Neural progenitor cell (in vitro differentiated cells): ENCODE measurements at regions not wholly inside any gene's neighbourhood (a gene's known extent, or its start where the extent isn't known, plus 50 kb on each side); places are given as distances from the start of the nearest gene placed in this dataset.

Source experiments
- DNase-seq: peaks from one replicate; pipeline ENCODE4 v3.0.0-alpha.2; 2016; ENCODE audit warnings: low spot score
- H2AFZ ChIP-seq: fragments of 200-600 bp; sonication (generic); replicated peaks from 2 replicates; pipeline ENCODE4 v1.6.1; 2016; ENCODE audit warnings: antibody characterized with exemption
- H3F3A ChIP-seq: fragments of 200-600 bp; sonication (generic); 2 replicates; pipeline ENCODE4 v1.6.1; 2016; ENCODE audit warnings: antibody characterized with exemption, low read depth
- H3K27ac ChIP-seq: fragments of 200-600 bp; sonication (generic); 2 replicates; pipeline ENCODE4 v1.5.1; 2016; ENCODE audit warnings: mild to moderate bottlenecking
- H3K27me3 ChIP-seq: fragments of 200-600 bp; sonication (generic); 2 replicates; pipeline ENCODE4 v1.6.1; 2016; ENCODE audit warnings: mild to moderate bottlenecking, moderate library complexity
- H3K36me3 ChIP-seq: fragments of 200-600 bp; sonication (generic); 2 replicates; pipeline ENCODE4 v1.5.1; 2016
- H3K4me1 ChIP-seq: fragments of 200-600 bp; sonication (generic); 2 replicates; pipeline ENCODE4 v1.6.1; 2016; ENCODE audit warnings: mixed run types
- H3K4me2 ChIP-seq: fragments of 200-600 bp; sonication (generic); 2 replicates; pipeline ENCODE4 v1.6.1; 2016
- H3K4me3 ChIP-seq: fragments of 200-600 bp; sonication (generic); 2 replicates; pipeline ENCODE4 v1.5.1; 2016
- H3K79me2 ChIP-seq: fragments of 200-600 bp; sonication (generic); 2 replicates; pipeline ENCODE4 v1.6.1; 2016; ENCODE audit warnings: low read depth
- H3K9ac ChIP-seq: fragments of 200-600 bp; sonication (generic); 2 replicates; pipeline ENCODE4 v1.6.1; 2016
- H3K9me3 ChIP-seq: fragments of 200-600 bp; sonication (generic); 2 replicates; pipeline ENCODE4 v1.5.1; 2016; ENCODE audit warnings: low read depth
- H4K20me1 ChIP-seq: fragments of 200-600 bp; sonication (generic); 2 replicates; pipeline ENCODE4 v1.6.1; 2016; ENCODE audit warnings: low read depth
- H3K27ac Mint-ChIP-seq: 3 replicates; pipeline ENCODE4 v1.8.0; 2021; ENCODE audit warnings: mixed read lengths
- H3K27me3 Mint-ChIP-seq: 2 replicates; pipeline ENCODE4 v1.8.0; 2022; ENCODE audit warnings: low read depth, mild to moderate bottlenecking, inconsistent platforms, moderate library complexity, mixed read lengths; ENCODE audit not compliant: insufficient read depth
- H3K36me3 Mint-ChIP-seq: 3 replicates; pipeline ENCODE4 v1.8.0; 2021; ENCODE audit warnings: mixed read lengths
- H3K4me1 Mint-ChIP-seq: 3 replicates; pipeline ENCODE4 v1.8.0; 2021; ENCODE audit warnings: mixed read lengths
- H3K4me3 Mint-ChIP-seq: 3 replicates; pipeline ENCODE4 v1.8.0; 2021; ENCODE audit warnings: mild to moderate bottlenecking, moderate library complexity, mixed read lengths
- H3K9me3 Mint-ChIP-seq: 3 replicates; pipeline ENCODE4 v1.8.0; 2020; ENCODE audit warnings: mixed read lengths
- EZH2 ChIP-seq: fragments of 200-600 bp; sonication (generic); IDR thresholded peaks from 2 replicates; pipeline ENCODE4 v1.6.1; 2017; ENCODE audit warnings: antibody characterized with exemption, mild to moderate bottlenecking, moderate library complexity
- EZH2phosphoT487 ChIP-seq: fragments of 200-600 bp; sonication (generic); IDR thresholded peaks from 2 replicates; pipeline ENCODE4 v1.6.1; 2017; ENCODE audit warnings: antibody characterized with exemption
- TF ChIP-seq, protein P1 (sequence below): fragments of 200-600 bp; sonication (generic); IDR thresholded peaks from 2 replicates; pipeline ENCODE4 v1.5.1; 2017; ENCODE audit warnings: antibody characterized with exemption, mild to moderate bottlenecking

DNA sequence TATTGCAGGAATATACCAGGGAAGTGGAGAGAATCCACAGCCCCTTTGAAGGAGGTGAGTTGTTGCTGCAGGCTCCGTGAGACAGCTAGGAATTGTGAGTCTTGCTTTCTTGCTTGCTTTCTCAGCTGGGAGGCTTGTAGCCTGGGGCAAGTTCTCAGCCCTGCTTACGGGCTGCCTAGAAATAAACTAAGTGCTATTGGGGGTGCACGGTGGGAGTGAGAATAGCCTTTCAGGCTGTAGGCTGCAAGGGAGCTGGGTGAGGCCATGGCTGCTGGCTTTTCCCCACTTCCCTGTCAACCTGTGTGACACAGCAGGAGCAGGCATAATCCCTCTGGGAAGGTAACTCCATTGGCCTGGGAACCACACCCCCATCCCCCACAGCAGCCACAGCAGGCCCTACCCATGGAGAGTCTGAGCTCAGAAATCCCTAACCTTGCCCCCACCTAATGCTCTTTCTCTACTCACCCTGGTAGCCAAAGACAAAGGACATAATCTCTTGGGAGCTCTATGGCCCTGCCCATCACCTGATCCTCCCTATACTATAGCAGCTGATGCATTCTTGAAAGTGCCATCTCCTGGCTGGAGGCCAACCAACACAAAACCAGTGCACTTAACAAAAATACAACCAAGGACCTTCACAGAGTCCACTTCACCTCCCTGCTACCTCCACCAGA is 113.0 kb downstream of the MMRN1 start:
- Mint-ChIP-seq H3K4me3 (no peak overlapping the region), H3K9me3 (peaks cover 6% of the 10 kb centered on the region), H3K4me1 (peaks cover 8% of the 10 kb centered on the region), H3K27ac (no peak overlapping the region), H3K36me3 (peaks cover 1% of the 10 kb centered on the region), H3K27me3 (peaks cover 5% of the 10 kb centered on the region)
- Histone ChIP-seq H2AFZ (no peak overlapping the region), H3K4me1 (peaks cover 11% of the 10 kb centered on the region), H4K20me1 (no peaks in the 10 kb centered on the region), H3K4me2 (no peak overlapping the region), H3K27ac (no peak overlapping the region), H3K4me3 (no peak overlapping the region), H3F3A (no peaks in the 10 kb centered on the region), H3K36me3 (no peaks in the 10 kb centered on the region), H3K27me3 (no peaks in the 10 kb centered on the region), H3K9ac (no peak overlapping the region), H3K9me3 (no peaks in the 10 kb centered on the region), H3K79me2 (no peaks in the 10 kb centered on the region)
- peak; percentile 23 for DNase-seq
- TF ChIP-seq EZH2phosphoT487 (no peak), EZH2 (no peak)
- TF ChIP-seq, protein P1, sequence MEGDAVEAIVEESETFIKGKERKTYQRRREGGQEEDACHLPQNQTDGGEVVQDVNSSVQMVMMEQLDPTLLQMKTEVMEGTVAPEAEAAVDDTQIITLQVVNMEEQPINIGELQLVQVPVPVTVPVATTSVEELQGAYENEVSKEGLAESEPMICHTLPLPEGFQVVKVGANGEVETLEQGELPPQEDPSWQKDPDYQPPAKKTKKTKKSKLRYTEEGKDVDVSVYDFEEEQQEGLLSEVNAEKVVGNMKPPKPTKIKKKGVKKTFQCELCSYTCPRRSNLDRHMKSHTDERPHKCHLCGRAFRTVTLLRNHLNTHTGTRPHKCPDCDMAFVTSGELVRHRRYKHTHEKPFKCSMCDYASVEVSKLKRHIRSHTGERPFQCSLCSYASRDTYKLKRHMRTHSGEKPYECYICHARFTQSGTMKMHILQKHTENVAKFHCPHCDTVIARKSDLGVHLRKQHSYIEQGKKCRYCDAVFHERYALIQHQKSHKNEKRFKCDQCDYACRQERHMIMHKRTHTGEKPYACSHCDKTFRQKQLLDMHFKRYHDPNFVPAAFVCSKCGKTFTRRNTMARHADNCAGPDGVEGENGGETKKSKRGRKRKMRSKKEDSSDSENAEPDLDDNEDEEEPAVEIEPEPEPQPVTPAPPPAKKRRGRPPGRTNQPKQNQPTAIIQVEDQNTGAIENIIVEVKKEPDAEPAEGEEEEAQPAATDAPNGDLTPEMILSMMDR: peak; percentile 15

DNA sequence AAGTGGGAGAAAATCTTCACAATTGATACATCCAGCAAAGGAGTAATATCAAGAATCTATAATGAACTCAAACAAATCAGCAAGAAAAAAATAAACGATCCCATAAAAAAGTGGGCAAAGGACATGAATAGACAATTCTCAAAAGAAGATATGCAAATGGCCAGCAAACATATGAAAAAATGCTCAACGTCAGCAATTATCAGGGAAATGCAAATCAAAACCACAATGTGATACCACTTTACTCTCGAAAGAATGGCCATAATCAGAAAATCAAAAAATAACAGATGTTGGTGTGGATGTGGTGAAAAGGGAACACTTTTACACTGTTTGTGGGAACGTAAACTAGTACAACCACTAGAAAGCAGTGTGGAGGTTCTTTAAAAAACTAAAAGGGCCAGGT is 114.3 kb upstream of the CCSER1 start:
- Histone ChIP-seq H3K4me1 (no peaks in the 10 kb centered on the region), H3F3A (no peaks in the 10 kb centered on the region), H4K20me1 (no peaks in the 10 kb centered on the region), H3K27me3 (no peaks in the 10 kb centered on the region), H3K4me3 (no peak overlapping the region), H3K36me3 (no peaks in the 10 kb centered on the region), H3K4me2 (no peak overlapping the region), H2AFZ (no peak overlapping the region), H3K27ac (no peak overlapping the region), H3K9ac (no peak overlapping the region), H3K79me2 (no peaks in the 10 kb centered on the region), H3K9me3 (no peaks in the 10 kb centered on the region)
- H3K27ac Mint-ChIP-seq: no peak overlapping the region
- H3K27me3 Mint-ChIP-seq: peaks cover 8% of the 10 kb centered on the region
- TF ChIP-seq, protein P1: no peak
- TF ChIP-seq EZH2: no peak
- no peak for TF ChIP-seq EZH2phosphoT487
- no peaks in the 10 kb centered on the region for H3K4me1 Mint-ChIP-seq
- H3K36me3 Mint-ChIP-seq: peaks cover 1% of the 10 kb centered on the region
- no peak overlapping the region for H3K4me3 Mint-ChIP-seq
- peaks cover 8% of the 10 kb centered on the region for H3K9me3 Mint-ChIP-seq
- no peak for DNase-seq

DNA sequence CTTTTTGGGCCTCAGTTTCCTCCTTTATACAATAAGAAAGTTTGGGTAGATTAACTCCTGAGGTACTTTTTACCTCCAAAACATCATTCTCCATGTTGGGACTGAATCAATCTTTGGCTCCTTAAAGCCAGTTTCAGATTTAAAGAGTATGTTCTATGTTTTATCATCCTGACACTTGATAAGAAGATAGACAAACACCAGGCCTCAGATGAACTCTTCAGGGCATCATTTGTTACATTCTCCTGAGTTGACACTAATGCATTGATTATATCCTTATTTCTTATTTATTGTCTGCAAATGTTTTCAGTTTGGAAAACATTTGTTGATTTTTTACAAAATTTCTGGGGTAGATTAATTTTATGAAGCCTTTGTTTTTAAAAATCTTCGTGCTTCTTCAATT is 102.7 kb upstream of the CCSER1 start:
- Histone ChIP-seq H3K27ac (no peak overlapping the region), H4K20me1 (no peaks in the 10 kb centered on the region), H3K4me3 (no peak overlapping the region), H3K27me3 (no peaks in the 10 kb centered on the region), H3K4me2 (no peak overlapping the region), H3K9me3 (no peaks in the 10 kb centered on the region), H2AFZ (no peak overlapping the region), H3K36me3 (no peaks in the 10 kb centered on the region), H3K4me1 (peaks cover 22% of the 10 kb centered on the region), H3F3A (no peaks in the 10 kb centered on the region), H3K9ac (no peak overlapping the region), H3K79me2 (no peaks in the 10 kb centered on the region)
- H3K9me3 Mint-ChIP-seq: no peaks in the 10 kb centered on the region
- TF ChIP-seq EZH2: no peak
- TF ChIP-seq, protein P1: no peak
- TF ChIP-seq EZH2phosphoT487: no peak
- DNase-seq: no peak
- peaks cover 2% of the 10 kb centered on the region for H3K27me3 Mint-ChIP-seq
- H3K4me3 Mint-ChIP-seq: no peak overlapping the region
- no peaks in the 10 kb centered on the region for H3K36me3 Mint-ChIP-seq
- H3K27ac Mint-ChIP-seq: no peak overlapping the region
- H3K4me1 Mint-ChIP-seq: peaks cover 2% of the 10 kb centered on the region
